GM12864 (cell line): ENCODE measurements at regions not wholly inside any gene's neighbourhood (a gene's known extent, or its start where the extent isn't known, plus 50 kb on each side); places are given as distances from the start of the nearest gene placed in this dataset.

Experiments used
- DNase-seq: peaks from one replicate; pipeline ENCODE4 v3.0.0-alpha.2; 2011; ENCODE audit warnings: low read depth
- H3K4me3 ChIP-seq: 2 replicates; pipeline ENCODE4 v1.5.1; 2011; ENCODE audit warnings: mild to moderate bottlenecking, low read depth, low read length, control low read depth
- TF ChIP-seq, protein P1 (sequence below): IDR thresholded peaks from 2 replicates; pipeline ENCODE4 v1.5.1; 2011; ENCODE audit warnings: low read depth, mild to moderate bottlenecking, moderate library complexity, low read length, control low read depth, inconsistent platforms; ENCODE audit errors: missing control alignments

DNA sequence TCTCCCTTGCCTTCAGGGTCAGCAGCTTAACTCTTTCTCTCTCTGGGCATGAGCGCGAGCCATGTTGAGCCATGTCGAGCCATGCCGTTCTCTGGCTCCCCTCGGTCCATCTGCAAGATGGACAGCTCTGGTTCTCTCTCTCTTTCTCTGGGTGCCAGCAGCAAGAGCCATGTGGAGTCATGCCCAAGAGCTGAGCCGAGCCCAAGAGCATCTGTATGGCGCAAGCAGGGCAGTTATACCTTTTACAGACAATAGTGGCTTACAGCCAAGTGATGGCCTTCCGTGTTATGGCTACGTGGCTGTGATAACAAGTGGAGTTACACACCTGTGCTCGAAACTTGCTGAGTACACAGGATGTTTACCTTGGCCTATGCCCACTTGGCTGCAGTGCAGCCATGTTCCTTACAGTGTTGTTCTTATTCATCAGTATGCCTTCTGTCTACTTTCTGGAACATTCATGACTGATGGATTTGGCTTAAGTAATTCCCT, 327.7 kb downstream of the GLRX3 start:
- no peak for DNase-seq
- TF ChIP-seq, protein P1, sequence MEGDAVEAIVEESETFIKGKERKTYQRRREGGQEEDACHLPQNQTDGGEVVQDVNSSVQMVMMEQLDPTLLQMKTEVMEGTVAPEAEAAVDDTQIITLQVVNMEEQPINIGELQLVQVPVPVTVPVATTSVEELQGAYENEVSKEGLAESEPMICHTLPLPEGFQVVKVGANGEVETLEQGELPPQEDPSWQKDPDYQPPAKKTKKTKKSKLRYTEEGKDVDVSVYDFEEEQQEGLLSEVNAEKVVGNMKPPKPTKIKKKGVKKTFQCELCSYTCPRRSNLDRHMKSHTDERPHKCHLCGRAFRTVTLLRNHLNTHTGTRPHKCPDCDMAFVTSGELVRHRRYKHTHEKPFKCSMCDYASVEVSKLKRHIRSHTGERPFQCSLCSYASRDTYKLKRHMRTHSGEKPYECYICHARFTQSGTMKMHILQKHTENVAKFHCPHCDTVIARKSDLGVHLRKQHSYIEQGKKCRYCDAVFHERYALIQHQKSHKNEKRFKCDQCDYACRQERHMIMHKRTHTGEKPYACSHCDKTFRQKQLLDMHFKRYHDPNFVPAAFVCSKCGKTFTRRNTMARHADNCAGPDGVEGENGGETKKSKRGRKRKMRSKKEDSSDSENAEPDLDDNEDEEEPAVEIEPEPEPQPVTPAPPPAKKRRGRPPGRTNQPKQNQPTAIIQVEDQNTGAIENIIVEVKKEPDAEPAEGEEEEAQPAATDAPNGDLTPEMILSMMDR = no peak
- no peak overlapping the region for H3K4me3 ChIP-seq

DNA sequence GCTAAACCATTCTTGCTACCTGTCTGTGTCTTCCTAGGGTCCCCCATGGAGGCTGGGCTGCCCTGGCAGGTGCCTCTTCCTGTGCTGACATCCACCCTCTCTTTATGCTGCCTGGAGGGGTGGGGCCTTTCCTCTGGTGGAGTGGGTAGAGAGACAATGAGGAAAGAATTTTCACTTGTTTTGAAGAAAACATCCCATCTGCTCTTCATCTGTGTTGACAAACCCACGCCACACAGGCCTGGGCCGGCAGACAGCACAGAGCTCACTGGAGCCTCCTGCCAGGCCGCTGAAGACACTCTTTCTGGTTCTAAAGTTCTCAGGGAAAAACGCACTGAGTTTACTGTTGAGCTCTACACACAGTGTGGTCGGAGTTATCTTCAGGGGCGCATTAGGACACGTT, 328.2 kb downstream of the GLRX3 start:
- TF ChIP-seq, protein P1 = no peak
- no peak for DNase-seq
- no peak overlapping the region for H3K4me3 ChIP-seq

DNA sequence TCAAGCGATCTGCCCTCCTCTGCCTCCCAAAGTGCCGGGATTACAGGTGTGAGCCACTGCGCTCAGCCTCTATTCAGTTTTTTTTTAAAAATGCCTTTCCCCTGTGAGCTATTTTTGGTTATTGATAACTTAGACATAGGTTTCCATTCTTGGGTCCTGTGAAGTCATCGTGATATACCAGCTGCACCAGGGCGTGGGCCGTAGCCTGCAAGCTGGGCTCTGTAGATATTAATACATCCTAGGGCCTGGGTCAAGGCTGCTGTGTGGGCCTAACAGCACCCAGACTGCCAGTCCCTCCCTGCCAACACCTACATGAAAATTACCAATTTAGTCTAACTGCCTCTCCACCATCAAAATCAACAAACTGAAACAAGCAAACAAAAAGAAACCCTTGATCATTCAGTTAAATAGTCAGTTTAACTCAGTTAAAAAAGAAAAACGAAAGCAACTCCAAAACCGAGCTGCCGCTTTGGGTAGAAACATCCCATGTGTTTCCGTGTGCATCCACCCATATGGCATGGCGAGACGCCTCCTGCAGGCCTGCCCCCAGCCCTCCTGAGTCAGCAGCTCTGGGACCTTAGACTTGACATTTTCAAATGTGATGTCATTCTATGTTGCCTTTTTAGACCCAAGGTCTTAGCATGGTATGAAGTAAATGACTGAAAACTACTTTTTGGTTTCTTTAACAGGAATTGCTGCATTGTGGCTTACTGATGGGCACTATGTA, 330.2 kb downstream of the GLRX3 start:
- TF ChIP-seq, protein P1 = no peak
- no peak for DNase-seq
- no peak overlapping the region for H3K4me3 ChIP-seq

DNA sequence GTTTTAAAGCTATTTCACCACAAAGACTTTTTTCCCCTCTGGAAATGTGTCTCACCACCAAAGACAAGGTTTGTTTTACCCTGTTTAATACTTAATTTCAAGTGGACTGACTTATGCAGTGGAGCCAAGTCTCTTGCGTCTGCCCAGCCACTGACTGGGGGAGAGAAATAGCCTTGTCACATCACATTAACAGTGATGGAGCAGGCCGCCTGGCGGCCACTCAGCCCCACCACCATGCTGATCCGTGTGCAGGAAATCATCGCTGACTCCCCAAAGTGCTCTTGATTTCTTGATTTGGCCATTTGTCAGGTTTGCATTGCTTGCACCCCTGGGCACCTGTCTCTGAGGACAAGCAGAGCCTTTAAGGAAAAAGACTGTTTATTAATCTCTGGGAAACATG, 334.1 kb downstream of the GLRX3 start:
- no peak for DNase-seq
- TF ChIP-seq, protein P1 = no peak
- H3K4me3 ChIP-seq = no peak overlapping the region

DNA sequence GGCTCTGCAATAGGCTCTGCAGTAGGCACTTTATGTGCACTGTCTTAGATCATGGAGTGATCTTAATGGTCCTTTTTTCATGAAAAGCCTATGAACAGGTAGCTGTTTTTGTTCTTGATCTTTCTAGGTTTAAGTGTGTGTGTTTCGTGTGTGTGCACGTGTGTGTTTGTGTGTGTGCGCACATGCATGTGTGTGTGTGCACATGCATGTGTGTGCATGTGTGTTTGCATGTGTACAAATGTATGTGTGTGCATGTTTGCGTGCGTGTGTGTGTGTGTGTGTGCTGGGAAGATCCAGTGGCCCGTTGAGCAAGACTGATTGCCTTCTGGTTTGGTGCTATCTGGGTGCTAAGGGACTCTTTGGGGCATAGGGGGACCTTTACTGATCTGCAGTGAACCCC, 334.8 kb downstream of the GLRX3 start:
- H3K4me3 ChIP-seq = no peak overlapping the region
- no peak for DNase-seq
- TF ChIP-seq, protein P1 = no peak

DNA sequence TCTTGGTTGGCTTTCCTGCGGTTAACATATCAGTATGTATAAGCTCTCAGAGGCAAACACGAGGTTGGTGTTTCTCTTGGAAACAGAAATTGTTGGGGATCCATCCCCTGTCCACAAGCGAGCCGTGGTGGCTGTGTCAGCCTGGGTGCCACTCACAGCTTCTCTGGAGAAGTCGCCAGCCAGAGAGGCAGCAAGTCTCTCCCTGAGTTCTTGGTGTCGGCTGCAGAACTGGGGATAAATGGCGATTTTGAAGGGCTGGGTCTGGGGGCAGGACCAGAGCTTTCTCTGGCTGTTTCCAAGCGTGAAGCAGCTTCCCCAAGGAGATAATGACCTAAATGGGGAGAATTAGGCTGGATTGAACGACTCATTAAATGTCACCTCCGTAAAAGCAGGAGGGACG, 335.3 kb downstream of the GLRX3 start:
- no peak overlapping the region for H3K4me3 ChIP-seq
- DNase-seq = no peak
- TF ChIP-seq, protein P1 = no peak

DNA sequence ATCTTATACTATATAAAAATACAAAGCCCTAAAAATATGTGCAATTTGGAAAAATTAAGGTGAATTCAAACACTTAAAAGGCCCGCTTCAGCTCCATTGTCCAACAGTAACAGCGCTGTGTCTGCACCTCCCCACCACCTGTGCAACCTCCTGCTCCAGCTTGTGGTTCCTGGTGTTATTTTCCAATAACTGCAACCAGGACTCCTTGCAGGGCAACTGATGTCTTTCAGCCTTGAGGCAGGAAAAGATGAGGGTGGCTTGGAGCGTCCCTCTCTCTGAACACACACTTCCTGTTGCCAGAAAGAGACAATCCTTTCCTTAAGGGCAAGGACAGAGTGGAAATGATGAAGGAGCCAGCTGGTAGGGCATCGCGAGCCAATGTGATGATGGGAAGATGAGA, 336.0 kb downstream of the GLRX3 start:
- TF ChIP-seq, protein P1 = no peak
- no peak overlapping the region for H3K4me3 ChIP-seq
- no peak for DNase-seq
